Activated CD4-positive, alpha-beta memory T cell treated with anti-CD3 and anti-CD28 coated beads, Interleukin-2, amount 10 ng/mL, durations not matched to agents 7 days and 5 days (primary cell): ENCODE measurements at regions not wholly inside any gene's neighbourhood (a gene's known extent, or its start where the extent isn't known, plus 50 kb on each side); places are given as distances from the start of the nearest gene placed in this dataset.
"Not testable (repeated sequence)": the region's sequence is repeated elsewhere in the genome, so short reads cannot be mapped to it uniquely, and the experiment has no call there.

Experiments used
- CTCF ChIA-PET: fragments of 350-600 bp; sonication (Branson Sonifier 250); formaldehyde crosslinking; loops from one replicate; lab custom pipeline; 2021; ENCODE audit warnings: antibody characterized with exemption, inconsistent platforms; lab: Charles Lee
- POLR2A ChIA-PET: fragments of 350-600 bp; sonication (Branson Sonifier 250); formaldehyde crosslinking; loops from one replicate; lab custom pipeline; 2021; ENCODE audit warnings: antibody characterized with exemption; lab: Charles Lee
- DNase-seq: peaks from one replicate; pipeline ENCODE4 v3.0.0-alpha.2; 2020
- H3K27ac Mint-ChIP-seq: one replicate; pipeline ENCODE4 v1.8.0; 2021; ENCODE audit warnings: mild to moderate bottlenecking, mixed read lengths
- H3K27me3 Mint-ChIP-seq: one replicate; pipeline ENCODE4 v1.8.0; 2021; ENCODE audit warnings: mixed read lengths
- H3K36me3 Mint-ChIP-seq: one replicate; pipeline ENCODE4 v1.8.0; 2021; ENCODE audit warnings: low read depth, mixed read lengths
- H3K4me1 Mint-ChIP-seq: one replicate; pipeline ENCODE4 v1.8.0; 2021; ENCODE audit warnings: mixed read lengths
- H3K4me3 Mint-ChIP-seq: one replicate; pipeline ENCODE4 v1.8.0; 2021; ENCODE audit warnings: mild to moderate bottlenecking, mixed read lengths
- H3K9me3 Mint-ChIP-seq: one replicate; pipeline ENCODE4 v1.8.0; 2021; ENCODE audit warnings: mixed read lengths

DNA sequence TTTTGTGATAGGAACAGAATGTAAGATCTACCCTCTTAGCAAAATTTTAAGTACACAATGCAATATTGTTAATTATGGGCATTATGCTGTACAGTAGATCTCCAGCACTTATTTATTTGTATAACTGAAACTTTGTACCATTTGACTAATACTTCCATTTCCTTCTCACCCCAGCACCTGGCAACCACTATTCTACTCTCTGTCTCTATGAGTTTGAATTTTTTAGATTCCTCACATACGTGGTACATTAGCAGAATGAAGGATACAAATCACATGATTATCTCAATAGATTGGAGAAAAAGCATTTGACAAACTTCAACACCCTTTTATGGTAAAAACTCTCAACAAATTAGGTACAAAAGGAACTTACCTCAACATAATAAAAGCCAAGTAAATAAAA is 90.3 kb upstream of the DLX6 start:
- CTCF ChIA-PET, result no interaction called here
- no peaks in the 10 kb centered on the region for H3K9me3 Mint-ChIP-seq
- POLR2A ChIA-PET, result no interaction called here
- H3K27me3 Mint-ChIP-seq, result peaks cover 6% of the 10 kb centered on the region
- DNase-seq, result no peak
- no peak overlapping the region for H3K4me3 Mint-ChIP-seq
- no peaks in the 10 kb centered on the region for H3K4me1 Mint-ChIP-seq
- no peaks in the 10 kb centered on the region for H3K36me3 Mint-ChIP-seq
- H3K27ac Mint-ChIP-seq, result no peak overlapping the region

DNA sequence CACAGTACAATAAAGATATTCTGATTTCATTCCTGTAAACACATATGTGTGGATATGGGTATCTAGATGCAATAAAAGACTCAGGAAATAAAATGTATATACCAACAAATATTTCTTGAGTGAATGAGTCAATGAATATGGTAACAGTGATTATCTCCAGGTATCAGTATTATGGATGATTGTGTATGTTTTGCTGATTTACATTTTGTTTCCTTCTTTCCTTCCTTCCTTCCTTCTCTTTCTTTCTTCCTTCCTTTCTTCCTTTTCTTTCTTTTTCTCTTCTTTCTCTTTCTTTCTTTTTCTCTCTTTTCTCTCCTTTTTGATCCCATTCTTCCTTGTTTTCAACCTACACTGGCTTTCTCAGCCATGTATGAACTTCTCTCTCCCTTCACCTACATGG is 85.3 kb upstream of the DLX6 start:
- ChIA-PET CTCF (no interaction called here), POLR2A (no interaction called here)
- no peak for DNase-seq
- Mint-ChIP-seq H3K9me3 (no peaks in the 10 kb centered on the region), H3K36me3 (no peaks in the 10 kb centered on the region), H3K4me3 (no peak overlapping the region), H3K4me1 (no peaks in the 10 kb centered on the region), H3K27ac (no peak overlapping the region), H3K27me3 (peaks cover 5% of the 10 kb centered on the region)

DNA sequence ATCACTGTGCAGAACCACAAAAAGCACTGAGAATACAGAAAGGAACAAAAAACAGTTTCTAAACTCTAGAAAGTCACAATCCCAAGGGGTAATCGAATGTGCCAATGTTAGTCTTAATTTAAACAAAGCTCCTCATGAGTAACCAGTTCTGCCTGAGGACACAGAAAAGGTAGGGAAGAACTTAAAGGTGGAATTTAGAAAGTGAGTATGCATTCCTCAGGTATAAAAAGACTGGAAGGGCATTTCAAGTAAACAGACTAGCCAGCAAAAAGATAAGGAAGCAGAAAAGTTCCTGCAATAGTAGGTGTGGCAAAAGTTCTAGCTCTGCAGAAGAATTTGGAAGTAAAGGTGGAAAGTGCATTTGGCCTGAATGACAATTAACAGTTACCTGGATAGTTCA is 84.6 kb upstream of the DLX6 start:
- Mint-ChIP-seq H3K36me3 (no peaks in the 10 kb centered on the region), H3K27me3 (peaks cover 4% of the 10 kb centered on the region), H3K4me1 (no peaks in the 10 kb centered on the region), H3K4me3 (no peak overlapping the region), H3K9me3 (no peaks in the 10 kb centered on the region), H3K27ac (no peak overlapping the region)
- ChIA-PET POLR2A (no interaction called here), CTCF (no interaction called here)
- no peak for DNase-seq

DNA sequence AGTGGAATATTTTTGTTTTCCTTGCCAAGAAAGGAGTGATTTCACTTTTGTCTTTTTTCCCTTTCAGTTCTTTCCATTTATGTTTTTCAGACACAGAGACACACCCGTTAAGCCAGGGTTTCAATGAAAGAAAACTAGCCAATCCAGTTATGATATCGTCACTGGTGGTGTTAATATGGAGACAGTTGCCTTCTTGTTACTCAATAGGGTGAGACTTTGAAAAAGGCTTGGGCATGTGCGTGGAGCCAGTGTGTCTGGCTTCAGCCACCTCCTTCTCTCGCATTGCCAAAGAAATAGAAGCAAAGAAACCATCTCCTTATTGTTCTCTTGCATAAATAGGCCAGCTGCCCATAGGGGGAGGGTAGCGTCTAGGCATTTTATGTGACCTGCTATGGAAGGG is 84.1 kb upstream of the DLX6 start:
- no peak overlapping the region for H3K27ac Mint-ChIP-seq
- CTCF ChIA-PET, result no interaction called here
- POLR2A ChIA-PET, result no interaction called here

DNA sequence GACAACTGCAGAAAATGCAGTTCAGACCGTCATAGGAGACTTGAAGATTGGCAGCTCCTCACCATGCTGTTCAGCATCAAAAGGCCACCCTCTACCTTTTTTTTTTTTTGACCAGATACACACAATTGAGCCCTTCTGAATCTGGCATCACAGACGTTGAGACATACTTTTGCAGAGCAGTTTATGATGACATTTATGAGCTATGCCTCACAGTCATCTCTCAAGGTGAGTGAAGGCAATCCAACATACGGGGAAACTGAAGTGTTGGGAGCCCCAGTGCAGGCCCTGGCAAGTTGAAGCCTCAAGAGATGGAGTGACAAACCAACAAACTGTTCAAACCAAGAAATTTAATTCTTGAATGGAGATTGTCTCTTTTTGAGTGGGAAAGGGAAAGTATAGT is 83.6 kb upstream of the DLX6 start:
- H3K27me3 Mint-ChIP-seq, result peaks cover 4% of the 10 kb centered on the region
- no peak overlapping the region for H3K27ac Mint-ChIP-seq
- ChIA-PET CTCF (no interaction called here), POLR2A (no interaction called here)
- no peak overlapping the region for H3K4me3 Mint-ChIP-seq
- no peaks in the 10 kb centered on the region for H3K9me3 Mint-ChIP-seq
- H3K36me3 Mint-ChIP-seq, result no peaks in the 10 kb centered on the region
- DNase-seq, result no peak
- H3K4me1 Mint-ChIP-seq, result no peaks in the 10 kb centered on the region

More for the DNA sequence above, 84.1 kb upstream of the DLX6 start:
- Mint-ChIP-seq H3K4me1 (no peaks in the 10 kb centered on the region), H3K27me3 (peaks cover 4% of the 10 kb centered on the region), H3K4me3 (no peak overlapping the region), H3K36me3 (no peaks in the 10 kb centered on the region), H3K9me3 (no peaks in the 10 kb centered on the region)
- DNase-seq, result no peak

DNA sequence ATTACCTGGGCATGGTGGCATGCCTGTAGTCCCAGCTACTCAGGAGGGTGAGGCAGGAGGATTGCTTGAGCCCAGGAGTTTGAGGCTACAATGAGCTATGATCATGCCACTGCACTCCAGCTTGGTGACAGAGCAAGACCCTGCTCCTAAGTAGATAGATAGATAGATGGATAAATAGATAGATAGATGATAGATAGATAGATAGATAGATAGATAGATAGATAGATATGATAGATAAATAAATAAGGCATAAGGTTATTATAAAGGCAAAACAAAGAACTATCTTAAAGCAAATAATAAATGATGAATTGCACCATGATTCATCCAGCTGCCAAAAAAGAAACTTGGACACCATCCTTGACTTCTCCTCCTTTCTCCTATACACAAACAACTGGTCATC is 82.0 kb upstream of the DLX6 start:
- H3K36me3 Mint-ChIP-seq, POLR2A ChIA-PET, H3K27ac Mint-ChIP-seq, H3K9me3 Mint-ChIP-seq, H3K4me1 Mint-ChIP-seq, H3K4me3 Mint-ChIP-seq, CTCF ChIA-PET, H3K27me3 Mint-ChIP-seq, DNase-seq: not testable (repeated sequence)

DNA sequence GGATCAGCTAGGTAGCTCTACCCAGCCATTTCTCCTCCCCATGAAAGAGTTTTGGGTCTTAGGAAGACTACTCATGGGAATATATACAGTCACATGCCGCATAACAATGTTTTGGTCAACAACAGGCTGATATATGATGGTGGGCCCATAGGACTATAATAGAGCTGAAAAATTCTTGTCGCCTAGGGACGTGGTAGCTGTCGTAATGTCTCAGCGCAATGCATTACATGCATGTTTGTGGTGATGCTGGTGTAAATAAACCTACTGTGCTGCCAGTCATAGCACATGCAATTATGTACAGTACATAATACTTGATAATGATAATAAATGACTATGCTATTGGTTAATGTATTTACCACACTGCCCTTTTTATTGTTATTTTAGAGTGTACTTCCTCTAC is 78.2 kb upstream of the DLX6 start:
- ChIA-PET CTCF (no interaction called here), POLR2A (no interaction called here)
- Mint-ChIP-seq H3K4me3 (no peak overlapping the region), H3K27me3 (no peaks in the 10 kb centered on the region), H3K4me1 (no peaks in the 10 kb centered on the region), H3K9me3 (no peaks in the 10 kb centered on the region), H3K27ac (no peak overlapping the region), H3K36me3 (no peaks in the 10 kb centered on the region)
- DNase-seq, result no peak

DNA sequence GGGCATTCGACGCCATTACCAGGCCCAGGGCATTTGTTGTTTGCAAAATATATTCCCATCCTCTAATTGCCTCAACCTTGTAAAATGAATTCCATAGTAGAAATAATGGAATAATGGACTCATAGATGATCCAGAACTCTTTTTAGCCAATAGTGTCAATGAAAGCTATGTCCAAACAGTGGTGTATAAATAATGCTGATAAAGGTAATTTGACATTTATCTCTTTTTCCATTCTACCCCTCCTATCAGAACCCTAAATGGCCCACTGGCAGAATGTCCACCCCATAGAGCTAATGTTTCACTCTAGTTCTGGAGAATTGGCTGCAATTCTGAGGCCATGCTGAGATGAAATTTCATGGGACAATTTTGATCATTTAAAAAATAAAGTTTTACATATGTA is 76.4 kb upstream of the DLX6 start:
- DNase-seq, result no peak
- Mint-ChIP-seq H3K36me3 (no peaks in the 10 kb centered on the region), H3K4me1 (no peaks in the 10 kb centered on the region), H3K9me3 (no peaks in the 10 kb centered on the region), H3K4me3 (no peak overlapping the region), H3K27me3 (no peaks in the 10 kb centered on the region), H3K27ac (no peak overlapping the region)
- ChIA-PET CTCF (no interaction called here), POLR2A (no interaction called here)

DNA sequence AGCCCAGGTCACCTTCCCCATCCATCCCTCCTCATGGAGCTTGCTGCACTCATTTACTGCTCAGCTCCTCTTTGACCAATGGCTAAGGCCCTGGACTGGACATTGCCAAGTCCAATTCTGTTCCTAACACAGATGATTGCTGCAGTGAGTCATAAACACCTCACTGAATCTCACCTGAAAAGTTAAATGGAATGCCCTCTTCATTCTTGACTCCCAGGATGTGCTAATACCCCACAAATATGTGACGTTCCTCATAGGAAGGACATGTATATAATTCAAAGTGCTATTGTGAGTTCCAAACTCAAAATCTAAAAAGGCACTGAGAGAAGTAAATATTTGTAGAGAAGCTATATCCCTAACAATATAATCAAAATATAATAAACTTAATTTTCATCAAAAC is 73.5 kb upstream of the DLX6 start:
- Mint-ChIP-seq H3K36me3 (no peaks in the 10 kb centered on the region), H3K9me3 (no peaks in the 10 kb centered on the region), H3K27me3 (peaks cover 3% of the 10 kb centered on the region), H3K27ac (no peak overlapping the region), H3K4me1 (no peaks in the 10 kb centered on the region), H3K4me3 (no peak overlapping the region)
- no peak for DNase-seq
- CTCF ChIA-PET, result no interaction called here
- POLR2A ChIA-PET, result no interaction called here

DNA sequence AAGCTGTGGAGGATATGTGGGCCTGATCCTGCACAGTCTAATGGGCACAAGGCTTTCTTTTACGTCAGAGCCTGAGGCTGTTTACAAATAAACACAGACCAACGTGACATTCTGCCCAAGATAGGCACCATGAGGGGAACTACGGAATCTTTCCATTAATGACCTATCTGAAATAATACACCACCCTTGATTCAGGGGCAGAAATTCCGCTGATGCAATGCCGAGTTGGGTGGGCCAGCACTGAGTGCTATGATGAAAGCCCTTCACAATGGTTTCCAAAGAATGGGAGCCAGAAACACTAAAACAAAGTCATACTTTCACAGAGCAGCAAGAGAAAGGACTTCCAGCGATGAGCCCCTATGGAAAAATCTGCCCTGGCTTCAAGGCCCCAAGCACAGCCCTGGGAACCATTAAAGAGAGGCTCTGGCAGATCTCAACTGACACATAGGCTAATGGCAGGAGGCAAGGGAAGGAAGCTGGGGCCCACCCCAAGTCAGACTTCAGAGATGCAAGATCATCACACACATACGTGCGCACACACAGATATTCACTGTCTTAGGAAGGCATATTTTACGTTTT is 72.2 kb upstream of the DLX6 start:
- no peak for DNase-seq
- no peaks in the 10 kb centered on the region for H3K36me3 Mint-ChIP-seq
- POLR2A ChIA-PET, result no interaction called here
- peaks cover 3% of the 10 kb centered on the region for H3K27me3 Mint-ChIP-seq
- CTCF ChIA-PET, result no interaction called here
- H3K4me1 Mint-ChIP-seq, result no peaks in the 10 kb centered on the region
- no peak overlapping the region for H3K4me3 Mint-ChIP-seq
- no peaks in the 10 kb centered on the region for H3K9me3 Mint-ChIP-seq
- no peak overlapping the region for H3K27ac Mint-ChIP-seq

DNA sequence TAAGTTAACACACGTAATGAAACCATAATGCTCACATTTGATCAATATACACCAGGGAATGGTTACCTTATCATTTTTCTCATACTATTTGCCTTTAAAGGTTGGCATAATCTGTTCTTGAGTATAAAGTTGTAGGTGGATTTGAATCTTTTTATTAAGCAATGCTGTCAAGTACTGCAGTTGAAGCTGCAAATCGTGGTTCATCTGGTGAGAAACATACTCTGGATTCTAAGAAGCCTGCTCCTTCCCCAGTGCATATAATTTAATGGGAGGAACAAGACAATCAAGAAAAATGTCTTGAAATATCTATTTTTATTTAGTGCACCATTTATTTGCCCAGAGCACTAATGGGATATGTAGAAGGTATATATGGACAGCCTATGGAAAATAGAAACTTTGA is 68.7 kb upstream of the DLX6 start:
- POLR2A ChIA-PET, result no interaction called here
- no peaks in the 10 kb centered on the region for H3K4me1 Mint-ChIP-seq
- no peak overlapping the region for H3K4me3 Mint-ChIP-seq
- DNase-seq, result no peak
- H3K9me3 Mint-ChIP-seq, result no peaks in the 10 kb centered on the region
- H3K27ac Mint-ChIP-seq, result no peak overlapping the region
- no peaks in the 10 kb centered on the region for H3K36me3 Mint-ChIP-seq
- CTCF ChIA-PET, result no interaction called here
- H3K27me3 Mint-ChIP-seq, result peaks cover 7% of the 10 kb centered on the region

DNA sequence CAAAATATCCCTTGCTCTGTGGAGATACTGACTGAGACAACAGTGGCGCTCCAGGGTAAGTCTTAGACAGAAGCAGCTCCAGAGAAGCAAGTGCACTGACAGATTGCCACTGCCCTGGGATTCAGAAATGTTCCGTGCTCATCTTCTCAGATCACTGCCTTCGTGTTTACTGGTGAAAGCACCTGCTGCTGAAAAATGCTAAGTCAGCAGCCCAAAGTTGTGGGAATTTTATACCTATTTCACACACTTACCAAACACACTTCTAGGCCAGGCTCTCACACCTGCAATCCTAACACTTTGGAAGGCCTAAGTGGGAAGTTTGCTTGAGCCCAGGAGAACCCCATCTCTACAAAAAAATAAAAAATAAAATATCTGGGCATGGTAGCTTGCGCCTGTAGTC is 63.2 kb upstream of the DLX6 start:
- peaks cover 10% of the 10 kb centered on the region for H3K27me3 Mint-ChIP-seq
- H3K4me3 Mint-ChIP-seq, result no peak overlapping the region
- DNase-seq, result no peak
- H3K36me3 Mint-ChIP-seq, result no peaks in the 10 kb centered on the region
- POLR2A ChIA-PET, result no interaction called here
- no peaks in the 10 kb centered on the region for H3K4me1 Mint-ChIP-seq
- CTCF ChIA-PET, result no interaction called here
- H3K27ac Mint-ChIP-seq, result no peak overlapping the region
- H3K9me3 Mint-ChIP-seq, result no peaks in the 10 kb centered on the region

DNA sequence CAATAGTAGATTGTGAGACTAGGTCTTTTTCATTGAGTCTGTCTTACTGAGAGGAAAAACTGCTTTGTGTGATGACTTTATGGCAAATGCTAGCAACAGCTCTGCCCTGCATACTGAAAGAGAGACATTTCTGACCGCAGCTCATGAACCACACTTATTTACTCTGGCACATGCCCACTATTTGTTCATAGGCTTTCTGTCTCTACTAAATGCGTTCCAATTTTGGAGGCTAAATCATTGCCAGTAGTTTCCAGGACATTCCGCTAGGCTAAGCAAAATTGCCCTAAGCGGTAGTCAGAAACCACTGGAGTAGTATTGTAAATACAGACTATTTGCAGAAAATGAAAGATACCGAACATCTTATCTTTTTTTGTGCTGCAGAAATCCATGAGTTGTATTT is 55.6 kb upstream of the DLX6 start:
- CTCF ChIA-PET, result no interaction called here
- H3K4me1 Mint-ChIP-seq, result no peaks in the 10 kb centered on the region
- no peak overlapping the region for H3K27ac Mint-ChIP-seq
- POLR2A ChIA-PET, result no interaction called here
- DNase-seq, result no peak
- H3K4me3 Mint-ChIP-seq, result no peak overlapping the region
- H3K36me3 Mint-ChIP-seq, result no peaks in the 10 kb centered on the region
- no peaks in the 10 kb centered on the region for H3K9me3 Mint-ChIP-seq
- peaks cover 17% of the 10 kb centered on the region for H3K27me3 Mint-ChIP-seq

DNA sequence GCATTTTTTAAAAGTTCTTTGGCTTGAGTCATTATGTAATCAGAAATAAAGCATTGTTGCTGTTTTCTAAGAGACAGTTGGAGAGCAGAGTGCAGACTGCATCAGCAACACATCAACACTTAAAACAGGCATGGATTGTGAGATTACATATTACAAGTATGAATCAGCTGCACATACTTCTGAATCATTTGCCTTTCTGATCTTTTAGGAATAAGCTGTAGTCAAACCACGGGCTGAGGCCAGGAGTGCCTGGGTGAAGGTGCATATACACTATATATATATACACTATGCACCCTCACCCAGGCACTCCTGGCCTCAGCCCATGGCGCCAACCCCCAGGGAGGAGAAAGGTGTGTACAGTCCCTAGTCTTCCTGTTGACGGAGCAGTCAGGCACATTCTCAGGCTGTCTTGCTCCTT is 52.4 kb upstream of the DLX6 start:
- Mint-ChIP-seq H3K27ac (no peak overlapping the region), H3K4me1 (no peaks in the 10 kb centered on the region), H3K36me3 (no peaks in the 10 kb centered on the region), H3K9me3 (no peaks in the 10 kb centered on the region), H3K4me3 (no peak overlapping the region), H3K27me3 (peaks cover 10% of the 10 kb centered on the region)
- DNase-seq, result no peak
- ChIA-PET CTCF (no interaction called here), POLR2A (no interaction called here)
